Adrenal gland (tissue), 9 donors: ENCODE measurements at regions not wholly inside any gene's neighbourhood (a gene's known extent, or its start where the extent isn't known, plus 50 kb on each side); places are given as distances from the start of the nearest gene placed in this dataset.

Experiments used
- DNase-seq, 7 donors: peaks; one replicate each; pipeline ENCODE4 v3.0.0-alpha.2; 2019 to 2020
- H3K27ac ChIP-seq, 5 donors: fragments of 200-600 bp; sonication (generic) in 4 of 5; 1 replicate in 3 of 5; 2 replicates in 2 of 5; pipeline versions ENCODE4 v1.5.1 to v1.8.0; 2016 to 2020; ENCODE audit warnings: mild to moderate bottlenecking in 1 of 5
- H3K27me3 ChIP-seq: fragments of 200-600 bp; 2 replicates; pipeline ENCODE4 v1.8.0; 2021
- H3K36me3 ChIP-seq, 2 donors: fragments of 200-600 bp; replicated peaks in 1 of 2; 1 replicate in 1 of 2; 2 replicates in 1 of 2; pipeline versions ENCODE4 v1.5.1 to v1.8.0; 2018 to 2022
- H3K4me1 ChIP-seq, 2 donors: fragments of 200-600 bp; replicated peaks in 1 of 2; 1 replicate in 1 of 2; 2 replicates in 1 of 2; pipeline versions ENCODE4 v1.5.1 to v1.8.0; 2018 to 2021
- H3K4me3 ChIP-seq, 4 donors: fragments of 200-600 bp; sonication (generic) in 3 of 4; one replicate each; pipeline ENCODE4 v1.5.1; 2016 to 2018
- H3K9me3 ChIP-seq, 3 donors: fragments of 200-600 bp; sonication (generic) in 1 of 3; replicated peaks in 1 of 3; 1 replicate in 2 of 3; 2 replicates in 1 of 3; pipeline versions ENCODE4 v1.5.1 to v1.8.0; 2016 to 2021
- POLR2A ChIP-seq, 2 donors: fragments of 450-650 bp; IDR thresholded peaks; one replicate each; pipeline ENCODE4 v1.6.1; 2017; ENCODE audit warnings: antibody characterized with exemption in 2 of 2, mild to moderate bottlenecking in 2 of 2, moderate library complexity in 1 of 2
- WGBS, 4 donors: extraction: QIAGEN DNeasy Blood & Tissue Kit in 2 of 4; methylation state at CpG; one replicate each; pipeline versions ENCODE4 v1.1.5 to v1.1.7; 2013 to 2017; 5-methylcytosine and 5-hydroxymethylcytosine counted together
- intact Hi-C, 2 donors: fragments of 100-400 bp; cut with DNase I; formaldehyde crosslinking; loops; one replicate each; pipeline versions ENCODE4 v1.14.1 to v1.15.0; 2022 to 2023
- TF ChIP-seq, protein P1 (sequence below), 6 experiments: fragments of 450-650 bp in 4 of 6; fragments of 200-600 bp in 2 of 6; sonication (generic) in 1 of 6; IDR thresholded peaks; 1 replicate in 5 of 6; 2 replicates in 1 of 6; pipeline versions ENCODE4 v1.5.1 to v1.8.0; 2016 to 2021; ENCODE audit warnings: antibody characterized with exemption in 6 of 6, mild to moderate bottlenecking in 2 of 6, moderate library complexity in 1 of 6
- donor health status: healthy with polysubstance abuse.
- donor health status: Bipolar disorder and iron deficiency.
- donor health status: DM: yes; HTN: yes; CAD: no.
- donor health status: DM: no; HTN: no; CAD: no.
- donor health status: DM: no; HTN: no; CAD: no.

DNA sequence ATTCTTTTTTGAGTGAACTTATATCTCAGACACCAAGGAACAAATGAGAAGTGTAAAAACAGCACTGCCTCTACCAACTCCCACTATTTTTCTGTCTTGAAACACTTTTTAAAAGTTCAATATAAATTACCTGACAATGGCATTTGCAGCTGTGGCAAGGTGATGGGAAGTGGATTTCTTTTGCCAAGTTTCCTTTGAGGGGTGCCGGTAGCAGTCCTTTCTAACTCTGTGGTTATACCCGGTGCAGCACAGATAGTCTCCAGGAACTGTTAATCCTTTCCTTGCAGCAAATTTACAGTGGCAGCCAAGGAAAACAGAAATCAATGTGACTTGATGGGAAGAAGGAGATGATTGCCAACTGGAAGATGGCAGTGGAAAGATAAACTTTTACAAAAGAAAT is 243.7 kb downstream of the BCAT1 start:
- no peak for DNase-seq
- H3K9me3 ChIP-seq, result no peaks in the 10 kb centered on the region
- 27 to 48% (median 41%) methylated on average over 2 of the region's 2 CpGs for WGBS, 4 donors
- no peaks in the 10 kb centered on the region for H3K36me3 ChIP-seq
- no peak overlapping the region for H3K27ac ChIP-seq
- H3K4me3 ChIP-seq, result no peak overlapping the region
- H3K27me3 ChIP-seq, result no peaks in the 10 kb centered on the region
- TF ChIP-seq, protein P1, sequence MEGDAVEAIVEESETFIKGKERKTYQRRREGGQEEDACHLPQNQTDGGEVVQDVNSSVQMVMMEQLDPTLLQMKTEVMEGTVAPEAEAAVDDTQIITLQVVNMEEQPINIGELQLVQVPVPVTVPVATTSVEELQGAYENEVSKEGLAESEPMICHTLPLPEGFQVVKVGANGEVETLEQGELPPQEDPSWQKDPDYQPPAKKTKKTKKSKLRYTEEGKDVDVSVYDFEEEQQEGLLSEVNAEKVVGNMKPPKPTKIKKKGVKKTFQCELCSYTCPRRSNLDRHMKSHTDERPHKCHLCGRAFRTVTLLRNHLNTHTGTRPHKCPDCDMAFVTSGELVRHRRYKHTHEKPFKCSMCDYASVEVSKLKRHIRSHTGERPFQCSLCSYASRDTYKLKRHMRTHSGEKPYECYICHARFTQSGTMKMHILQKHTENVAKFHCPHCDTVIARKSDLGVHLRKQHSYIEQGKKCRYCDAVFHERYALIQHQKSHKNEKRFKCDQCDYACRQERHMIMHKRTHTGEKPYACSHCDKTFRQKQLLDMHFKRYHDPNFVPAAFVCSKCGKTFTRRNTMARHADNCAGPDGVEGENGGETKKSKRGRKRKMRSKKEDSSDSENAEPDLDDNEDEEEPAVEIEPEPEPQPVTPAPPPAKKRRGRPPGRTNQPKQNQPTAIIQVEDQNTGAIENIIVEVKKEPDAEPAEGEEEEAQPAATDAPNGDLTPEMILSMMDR (IDR thresholded peaks at IDR 0.05), result no peak
- no peak for TF ChIP-seq POLR2A (IDR thresholded peaks at IDR 0.05)
- intact Hi-C loops, result no loop called here
- no peaks in the 10 kb centered on the region for H3K4me1 ChIP-seq

DNA sequence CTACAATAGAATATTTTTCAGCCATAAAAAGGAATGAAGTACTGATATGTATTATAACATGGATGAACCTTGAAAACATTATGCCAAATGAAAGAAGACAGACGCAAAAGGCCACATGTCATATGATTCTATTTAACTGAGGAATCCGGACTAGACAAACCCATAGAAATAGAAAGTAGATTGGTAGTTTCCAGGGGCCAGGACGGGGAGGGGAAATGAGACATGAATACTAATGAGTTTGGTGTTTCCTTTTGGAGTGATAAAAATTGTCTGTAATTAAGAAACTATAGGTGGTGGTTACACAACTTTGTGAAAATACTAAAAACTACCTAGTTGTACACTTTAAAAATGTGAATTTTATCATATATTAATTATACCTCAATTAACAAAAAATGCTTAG is 247.6 kb downstream of the BCAT1 start:
- no peak overlapping the region for H3K4me3 ChIP-seq
- DNase-seq, result no peak
- H3K4me1 ChIP-seq, result no peaks in the 10 kb centered on the region
- no peaks in the 10 kb centered on the region for H3K27me3 ChIP-seq
- intact Hi-C loops, result no loop called here
- no peaks in the 10 kb centered on the region for H3K9me3 ChIP-seq
- no peaks in the 10 kb centered on the region for H3K36me3 ChIP-seq
- no peak overlapping the region for H3K27ac ChIP-seq
- 63 to 75% (median 66%) methylated on average over 3 of the region's 3 CpGs for WGBS, 4 donors
- TF ChIP-seq, protein P1 (IDR thresholded peaks at IDR 0.05), result no peak
- TF ChIP-seq POLR2A (IDR thresholded peaks at IDR 0.05), result no peak

DNA sequence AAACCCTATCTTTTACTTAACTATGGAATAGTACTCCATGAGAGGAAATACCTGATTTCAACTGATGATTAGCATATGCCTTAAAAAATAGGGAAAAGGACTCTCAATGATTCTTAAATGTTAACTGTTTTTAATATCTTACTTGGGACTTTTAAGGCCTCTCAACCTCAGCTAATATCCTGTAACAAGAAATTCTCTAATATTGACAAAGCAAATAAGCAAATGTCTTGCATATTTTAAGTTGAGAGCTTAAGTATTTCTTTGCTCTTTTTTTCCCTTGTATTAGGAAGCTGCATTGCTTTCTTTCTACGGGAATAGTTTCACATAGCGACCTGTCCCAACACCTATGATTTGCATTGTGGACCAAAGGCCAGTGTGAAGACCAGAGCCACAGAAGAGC is 249.9 kb downstream of the BCAT1 start:
- Histone ChIP-seq H3K4me1 (no peaks in the 10 kb centered on the region), H3K9me3 (no peaks in the 10 kb centered on the region), H3K27ac (no peak overlapping the region), H3K4me3 (no peak overlapping the region), H3K27me3 (no peaks in the 10 kb centered on the region), H3K36me3 (no peaks in the 10 kb centered on the region)
- no peak for TF ChIP-seq POLR2A (IDR thresholded peaks at IDR 0.05)
- TF ChIP-seq, protein P1 (IDR thresholded peaks at IDR 0.05), result no peak
- DNase-seq, result no peak
- intact Hi-C loops, result no loop called here
- WGBS, 4 donors, result 63 to 81% (median 73%) methylated on average over 2 of the region's 2 CpGs

DNA sequence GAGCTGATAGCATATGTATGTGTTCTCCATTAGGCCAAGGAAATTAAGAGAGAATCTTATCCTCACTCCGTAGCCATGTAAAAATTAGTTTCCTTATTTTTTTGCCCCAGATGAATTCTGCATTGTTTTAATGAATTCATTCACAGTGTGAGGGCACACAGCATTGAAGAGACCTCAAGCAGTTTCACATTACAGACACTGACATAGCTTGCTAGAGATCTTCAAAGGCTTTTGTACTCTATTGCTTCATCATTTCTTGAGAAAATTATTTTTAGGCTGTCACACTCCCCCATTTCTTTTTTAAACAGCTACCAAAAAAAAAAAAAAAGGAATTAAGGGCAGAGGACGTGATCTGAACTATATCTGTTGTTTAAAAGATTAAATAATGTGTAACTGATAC is 251.1 kb downstream of the BCAT1 start:
- H3K9me3 ChIP-seq, result no peaks in the 10 kb centered on the region
- H3K4me1 ChIP-seq, result no peaks in the 10 kb centered on the region
- no peaks in the 10 kb centered on the region for H3K36me3 ChIP-seq
- no peak for DNase-seq
- H3K27ac ChIP-seq, result no peak overlapping the region
- intact Hi-C loops, result no loop called here
- TF ChIP-seq, protein P1 (IDR thresholded peaks at IDR 0.05), result no peak
- TF ChIP-seq POLR2A (IDR thresholded peaks at IDR 0.05), result no peak
- no peaks in the 10 kb centered on the region for H3K27me3 ChIP-seq
- H3K4me3 ChIP-seq, result no peak overlapping the region
- WGBS, 4 donors, result 45 to 57% (median 55%) methylated on average over 2 of the region's 2 CpGs
